HG02642 (cell line): ENCODE measurements at regions not wholly inside any gene's neighbourhood (a gene's known extent, or its start where the extent isn't known, plus 50 kb on each side); places are given as distances from the start of the nearest gene placed in this dataset.

Experiments used
- ATAC-seq: cut with Tn5 transposase; IDR thresholded peaks from one replicate; pipeline ENCODE4 v1.9.1; 2021; ENCODE audit warnings: mild to moderate bottlenecking; ENCODE audit not compliant: unreplicated experiment, poor library complexity

- no peak for ATAC-seq
Observed at GRCh38 chr1:106564192-106564591, 492.3 kb upstream of the PRMT6 start.

GRCh38 chr1:106568201-106568974, 488.1 kb upstream of the PRMT6 start:
- ATAC-seq = no peak

- no peak for ATAC-seq
Observed at GRCh38 chr1:106571109-106571508, 485.4 kb upstream of the PRMT6 start.

GRCh38 chr1:106584107-106584506, 472.4 kb upstream of the PRMT6 start:
- no peak for ATAC-seq

GRCh38 chr1:106584676-106585075, 471.8 kb upstream of the PRMT6 start:
- no peak for ATAC-seq

- no peak for ATAC-seq
Observed at GRCh38 chr1:106600626-106601025, 455.8 kb upstream of the PRMT6 start.

- no peak for ATAC-seq
Observed at GRCh38 chr1:106603616-106604015, 452.9 kb upstream of the PRMT6 start.

GRCh38 chr1:106608841-106609240, 447.6 kb upstream of the PRMT6 start:
- no peak for ATAC-seq

- ATAC-seq = no peak
Observed at GRCh38 chr1:106613068-106613467, 443.4 kb upstream of the PRMT6 start.

- no peak for ATAC-seq
Observed at GRCh38 chr1:106613861-106614260, 442.6 kb upstream of the PRMT6 start.

- ATAC-seq = no peak
Observed at GRCh38 chr1:106615473-106615872, 441.0 kb upstream of the PRMT6 start.

- no peak for ATAC-seq
Observed at GRCh38 chr1:106619080-106619826, 437.2 kb upstream of the PRMT6 start.

- ATAC-seq = no peak
Observed at GRCh38 chr1:106619827-106620134, 436.7 kb upstream of the PRMT6 start.

- ATAC-seq = no peak
Observed at GRCh38 chr1:106620521-106620954, 435.9 kb upstream of the PRMT6 start.

GRCh38 chr1:106621853-106622252, 434.6 kb upstream of the PRMT6 start:
- no peak for ATAC-seq

GRCh38 chr1:106637566-106637965, 418.9 kb upstream of the PRMT6 start:
- no peak for ATAC-seq

- ATAC-seq = no peak
Observed at GRCh38 chr1:106646261-106646784, 410.2 kb upstream of the PRMT6 start.

GRCh38 chr1:106646816-106647215, 409.7 kb upstream of the PRMT6 start:
- ATAC-seq = no peak

- ATAC-seq = no peak
Observed at GRCh38 chr1:106651028-106651762, 405.3 kb upstream of the PRMT6 start.

- ATAC-seq = no peak
Observed at GRCh38 chr1:106659490-106660244, 396.8 kb upstream of the PRMT6 start.
